Tibial nerve (tissue), 3 donors: ENCODE measurements at regions not wholly inside any gene's neighbourhood (a gene's known extent, or its start where the extent isn't known, plus 50 kb on each side); places are given as distances from the start of the nearest gene placed in this dataset.

Source experiments
- CTCF ChIP-seq, 5 experiments: fragments of 200-600 bp in 3 of 5; fragments of 450-650 bp in 2 of 5; sonication (generic) in 3 of 5; IDR thresholded peaks; one replicate each; pipeline ENCODE4 v1.5.1; 2016 to 2019; ENCODE audit warnings: antibody characterized with exemption in 5 of 5, mild to moderate bottlenecking in 3 of 5, moderate library complexity in 2 of 5
- POLR2A ChIP-seq, 2 donors: fragments of 450-650 bp; IDR thresholded peaks; one replicate each; pipeline ENCODE4 v1.6.1; 2017; ENCODE audit warnings: antibody characterized with exemption in 2 of 2, mild to moderate bottlenecking in 2 of 2, moderate library complexity in 2 of 2

GRCh38 chr7:21365866-21366624 is 61.8 kb upstream of the SP4 start:
- TF ChIP-seq CTCF (IDR thresholded peaks at IDR 0.05) (no peak), POLR2A (IDR thresholded peaks at IDR 0.05) (no peak)
